Esophagus squamous epithelium (tissue), 4 donors: ENCODE measurements at regions not wholly inside any gene's neighbourhood (a gene's known extent, or its start where the extent isn't known, plus 50 kb on each side); places are given as distances from the start of the nearest gene placed in this dataset.

ENCODE experiments used
- POLR2A ChIP-seq, 4 donors: fragments of 450-650 bp; IDR thresholded peaks; one replicate each; pipeline ENCODE4 v1.6.1; 2017; ENCODE audit warnings: antibody characterized with exemption in 4 of 4, mild to moderate bottlenecking in 4 of 4, moderate library complexity in 3 of 4
- TF ChIP-seq, protein P1 (sequence below), 6 experiments: fragments of 450-650 bp in 4 of 6; fragments of 200-600 bp in 2 of 6; sonication (generic) in 2 of 6; IDR thresholded peaks; one replicate each; pipeline ENCODE4 v1.5.1; 2016 to 2019; ENCODE audit warnings: antibody characterized with exemption in 6 of 6, mild to moderate bottlenecking in 4 of 6, moderate library complexity in 4 of 6

DNA sequence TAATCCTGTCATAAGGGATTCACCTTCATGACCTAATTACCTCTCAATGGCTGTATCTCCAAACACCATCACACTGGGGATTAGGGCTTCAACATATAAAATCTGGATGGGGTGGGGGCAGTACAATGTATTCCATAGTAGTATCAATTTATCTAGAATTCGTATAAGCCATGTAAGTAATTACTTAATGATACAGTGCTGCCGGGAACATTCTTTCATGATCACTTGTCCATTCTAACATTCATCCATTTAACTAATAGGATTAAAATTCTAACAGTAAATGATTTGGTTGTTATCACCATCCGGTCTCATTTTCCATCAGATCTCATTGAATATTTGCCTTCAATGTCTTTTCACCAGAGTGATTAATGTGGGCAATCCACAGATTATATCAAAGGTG lies 1620.9 kb upstream of the TENM3 start:
- TF ChIP-seq, protein P1, sequence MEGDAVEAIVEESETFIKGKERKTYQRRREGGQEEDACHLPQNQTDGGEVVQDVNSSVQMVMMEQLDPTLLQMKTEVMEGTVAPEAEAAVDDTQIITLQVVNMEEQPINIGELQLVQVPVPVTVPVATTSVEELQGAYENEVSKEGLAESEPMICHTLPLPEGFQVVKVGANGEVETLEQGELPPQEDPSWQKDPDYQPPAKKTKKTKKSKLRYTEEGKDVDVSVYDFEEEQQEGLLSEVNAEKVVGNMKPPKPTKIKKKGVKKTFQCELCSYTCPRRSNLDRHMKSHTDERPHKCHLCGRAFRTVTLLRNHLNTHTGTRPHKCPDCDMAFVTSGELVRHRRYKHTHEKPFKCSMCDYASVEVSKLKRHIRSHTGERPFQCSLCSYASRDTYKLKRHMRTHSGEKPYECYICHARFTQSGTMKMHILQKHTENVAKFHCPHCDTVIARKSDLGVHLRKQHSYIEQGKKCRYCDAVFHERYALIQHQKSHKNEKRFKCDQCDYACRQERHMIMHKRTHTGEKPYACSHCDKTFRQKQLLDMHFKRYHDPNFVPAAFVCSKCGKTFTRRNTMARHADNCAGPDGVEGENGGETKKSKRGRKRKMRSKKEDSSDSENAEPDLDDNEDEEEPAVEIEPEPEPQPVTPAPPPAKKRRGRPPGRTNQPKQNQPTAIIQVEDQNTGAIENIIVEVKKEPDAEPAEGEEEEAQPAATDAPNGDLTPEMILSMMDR (IDR thresholded peaks at IDR 0.05) = no peak
- TF ChIP-seq POLR2A (IDR thresholded peaks at IDR 0.05) = no peak
